Gastrocnemius medialis (tissue), 4 donors: ENCODE measurements at regions not wholly inside any gene's neighbourhood (a gene's known extent, or its start where the extent isn't known, plus 50 kb on each side); places are given as distances from the start of the nearest gene placed in this dataset.

ENCODE experiments used
- CTCF ChIP-seq, 5 experiments: fragments of 450-650 bp in 3 of 5; fragments of 200-600 bp in 2 of 5; sonication (generic) in 2 of 5; IDR thresholded peaks in 4 of 5; conservative IDR thresholded peaks in 1 of 5; 1 replicate in 4 of 5; 2 replicates in 1 of 5; pipeline ENCODE4 v1.5.1; 2016 to 2019; ENCODE audit warnings: antibody characterized with exemption in 5 of 5, mild to moderate bottlenecking in 3 of 5, moderate library complexity in 3 of 5
- POLR2A ChIP-seq, 2 donors: fragments of 450-650 bp; IDR thresholded peaks; one replicate each; pipeline ENCODE4 v1.6.1; 2017; ENCODE audit warnings: antibody characterized with exemption in 2 of 2, mild to moderate bottlenecking in 2 of 2, moderate library complexity in 2 of 2

- TF ChIP-seq POLR2A (IDR thresholded peaks at IDR 0.05) (no peak), CTCF (IDR thresholded peaks at IDR 0.05 in 4 of 5, conservative IDR thresholded peaks at IDR 0.05 in 1 of 5) (no peak)
These were observed 80.4 kb downstream of the PMAIP1 start for GRCh38 chr18:59980188-59980637.
